ENCODE measurements at regions not wholly inside any gene's neighbourhood (a gene's known extent, or its start where the extent isn't known, plus 50 kb on each side); places are given as distances from the start of the nearest gene placed in this dataset.

- Mint-ChIP-seq H3K9me3 (peaks cover 27% of the 10 kb centered on the region), H3K4me1 (no peaks in the 10 kb centered on the region), H3K4me3 (no peak overlapping the region), H3K27me3 (no peaks in the 10 kb centered on the region), H3K27ac (no peak overlapping the region), H3K36me3 (ENCODE audit: low read depth) (no peaks in the 10 kb centered on the region)
- no peak for ATAC-seq (replicated peaks)
These were observed 1957.1 kb upstream of the ADGRL3 start for GRCh38 chr4:59243038-59243437.

GRCh38 chr4:59247032-59247431 is 1953.1 kb upstream of the ADGRL3 start:
- no peaks in the 10 kb centered on the region for H3K27me3 Mint-ChIP-seq

GRCh38 chr4:59248313-59248712 is 1951.8 kb upstream of the ADGRL3 start:
- no peak for ATAC-seq (replicated peaks)
- no peak overlapping the region for H3K27ac Mint-ChIP-seq
- peaks cover 7% of the 10 kb centered on the region for H3K9me3 Mint-ChIP-seq
- H3K36me3 Mint-ChIP-seq (ENCODE audit: low read depth) = no peaks in the 10 kb centered on the region
- no peaks in the 10 kb centered on the region for H3K27me3 Mint-ChIP-seq
- no peaks in the 10 kb centered on the region for H3K4me1 Mint-ChIP-seq
- no peak overlapping the region for H3K4me3 Mint-ChIP-seq

More at GRCh38 chr4:59247032-59247431, 1953.1 kb upstream of the ADGRL3 start:
- Mint-ChIP-seq H3K4me1 (no peaks in the 10 kb centered on the region), H3K4me3 (no peak overlapping the region), H3K27ac (no peak overlapping the region), H3K36me3 (ENCODE audit: low read depth) (no peaks in the 10 kb centered on the region), H3K9me3 (peaks cover 15% of the 10 kb centered on the region)
- ATAC-seq (replicated peaks) = no peak

GRCh38 chr4:59249110-59249509 is 1951.0 kb upstream of the ADGRL3 start:
- no peak overlapping the region for H3K27ac Mint-ChIP-seq
- ATAC-seq (replicated peaks) = no peak
- H3K36me3 Mint-ChIP-seq (ENCODE audit: low read depth) = no peaks in the 10 kb centered on the region
- peaks cover 7% of the 10 kb centered on the region for H3K9me3 Mint-ChIP-seq
- H3K4me3 Mint-ChIP-seq = no peak overlapping the region
- no peaks in the 10 kb centered on the region for H3K27me3 Mint-ChIP-seq
- H3K4me1 Mint-ChIP-seq = no peaks in the 10 kb centered on the region

GRCh38 chr4:59258002-59258401 is 1942.1 kb upstream of the ADGRL3 start:
- Mint-ChIP-seq H3K4me1 (no peaks in the 10 kb centered on the region), H3K27ac (no peak overlapping the region), H3K4me3 (no peak overlapping the region), H3K36me3 (ENCODE audit: low read depth) (no peaks in the 10 kb centered on the region), H3K27me3 (no peaks in the 10 kb centered on the region), H3K9me3 (peaks cover 15% of the 10 kb centered on the region)
- ATAC-seq (replicated peaks) = no peak

- H3K9me3 Mint-ChIP-seq = peaks cover 9% of the 10 kb centered on the region
- ATAC-seq (replicated peaks) = no peak
- no peaks in the 10 kb centered on the region for H3K36me3 Mint-ChIP-seq (ENCODE audit: low read depth)
- no peaks in the 10 kb centered on the region for H3K27me3 Mint-ChIP-seq
- no peak overlapping the region for H3K27ac Mint-ChIP-seq
- no peak overlapping the region for H3K4me3 Mint-ChIP-seq
- no peaks in the 10 kb centered on the region for H3K4me1 Mint-ChIP-seq
These were observed 1892.5 kb upstream of the ADGRL3 start for GRCh38 chr4:59307609-59308008.

- Mint-ChIP-seq H3K36me3 (ENCODE audit: low read depth) (no peaks in the 10 kb centered on the region), H3K27ac (no peak overlapping the region), H3K27me3 (no peaks in the 10 kb centered on the region), H3K4me3 (no peak overlapping the region), H3K9me3 (peaks cover 12% of the 10 kb centered on the region), H3K4me1 (no peaks in the 10 kb centered on the region)
- no peak for ATAC-seq (replicated peaks)
These were observed 1885.5 kb upstream of the ADGRL3 start for GRCh38 chr4:59314637-59315036.

GRCh38 chr4:59339631-59340030 is 1860.5 kb upstream of the ADGRL3 start:
- H3K4me3 Mint-ChIP-seq = no peak overlapping the region
- H3K4me1 Mint-ChIP-seq = no peaks in the 10 kb centered on the region
- peaks cover 10% of the 10 kb centered on the region for H3K9me3 Mint-ChIP-seq
- no peaks in the 10 kb centered on the region for H3K27me3 Mint-ChIP-seq
- no peak for ATAC-seq (replicated peaks)
- no peaks in the 10 kb centered on the region for H3K36me3 Mint-ChIP-seq (ENCODE audit: low read depth)
- H3K27ac Mint-ChIP-seq = no peak overlapping the region

GRCh38 chr4:59341506-59341905 is 1858.6 kb upstream of the ADGRL3 start:
- Mint-ChIP-seq H3K27ac (no peak overlapping the region), H3K36me3 (ENCODE audit: low read depth) (no peaks in the 10 kb centered on the region), H3K4me1 (no peaks in the 10 kb centered on the region), H3K27me3 (no peaks in the 10 kb centered on the region), H3K9me3 (peaks cover 10% of the 10 kb centered on the region), H3K4me3 (no peak overlapping the region)
- no peak for ATAC-seq (replicated peaks)

- Mint-ChIP-seq H3K36me3 (ENCODE audit: low read depth) (no peaks in the 10 kb centered on the region), H3K4me3 (no peak overlapping the region), H3K4me1 (no peaks in the 10 kb centered on the region), H3K27ac (no peak overlapping the region), H3K27me3 (no peaks in the 10 kb centered on the region), H3K9me3 (peaks cover 7% of the 10 kb centered on the region)
- no peak for ATAC-seq (replicated peaks)
These were observed 1851.2 kb upstream of the ADGRL3 start for GRCh38 chr4:59348949-59349348.

- Mint-ChIP-seq H3K27ac (no peak overlapping the region), H3K9me3 (peaks cover 20% of the 10 kb centered on the region), H3K27me3 (no peaks in the 10 kb centered on the region), H3K4me3 (no peak overlapping the region), H3K4me1 (no peaks in the 10 kb centered on the region), H3K36me3 (ENCODE audit: low read depth) (no peaks in the 10 kb centered on the region)
- no peak for ATAC-seq (replicated peaks)
These were observed 1830.9 kb upstream of the ADGRL3 start for GRCh38 chr4:59369229-59369628.

GRCh38 chr4:59374416-59374815 is 1825.7 kb upstream of the ADGRL3 start:
- no peak overlapping the region for H3K4me3 Mint-ChIP-seq
- H3K9me3 Mint-ChIP-seq = peaks cover 15% of the 10 kb centered on the region
- no peaks in the 10 kb centered on the region for H3K27me3 Mint-ChIP-seq
- ATAC-seq (replicated peaks) = no peak
- H3K27ac Mint-ChIP-seq = no peak overlapping the region
- no peaks in the 10 kb centered on the region for H3K36me3 Mint-ChIP-seq (ENCODE audit: low read depth)
- no peaks in the 10 kb centered on the region for H3K4me1 Mint-ChIP-seq

GRCh38 chr4:59380841-59381366 is 1819.2 kb upstream of the ADGRL3 start:
- Mint-ChIP-seq H3K9me3 (peaks cover 14% of the 10 kb centered on the region), H3K36me3 (ENCODE audit: low read depth) (no peaks in the 10 kb centered on the region), H3K27ac (no peak overlapping the region), H3K4me3 (no peak overlapping the region), H3K27me3 (no peaks in the 10 kb centered on the region), H3K4me1 (no peaks in the 10 kb centered on the region)
- ATAC-seq (replicated peaks) = no peak

- ATAC-seq (replicated peaks) = no peak
- peaks cover 8% of the 10 kb centered on the region for H3K9me3 Mint-ChIP-seq
- no peaks in the 10 kb centered on the region for H3K27me3 Mint-ChIP-seq
- H3K4me3 Mint-ChIP-seq = no peak overlapping the region
- no peaks in the 10 kb centered on the region for H3K36me3 Mint-ChIP-seq (ENCODE audit: low read depth)
- H3K4me1 Mint-ChIP-seq = no peaks in the 10 kb centered on the region
- no peak overlapping the region for H3K27ac Mint-ChIP-seq
These were observed 1818.5 kb upstream of the ADGRL3 start for GRCh38 chr4:59381591-59381990.

GRCh38 chr4:59387759-59388758 is 1812.1 kb upstream of the ADGRL3 start:
- Mint-ChIP-seq H3K27me3 (no peaks in the 10 kb centered on the region), H3K27ac (no peak overlapping the region), H3K4me1 (no peaks in the 10 kb centered on the region), H3K4me3 (no peak overlapping the region), H3K9me3 (peaks cover 8% of the 10 kb centered on the region), H3K36me3 (ENCODE audit: low read depth) (no peaks in the 10 kb centered on the region)
- ATAC-seq (replicated peaks) = no peak
